Esophagus muscularis mucosa (tissue), 3 donors: ENCODE measurements at regions not wholly inside any gene's neighbourhood (a gene's known extent, or its start where the extent isn't known, plus 50 kb on each side); places are given as distances from the start of the nearest gene placed in this dataset.

Experiments
- EP300 ChIP-seq: sonication (generic); formaldehyde crosslinking; IDR thresholded peaks from one replicate; pipeline ENCODE4 v1.6.1; 2017; ENCODE audit warnings: antibody characterized with exemption
- TF ChIP-seq, protein P1 (sequence below), 3 experiments: fragments of 200-600 bp in 2 of 3; fragments of 450-650 bp in 1 of 3; sonication (generic) in 2 of 3; IDR thresholded peaks; one replicate each; pipeline ENCODE4 v1.5.1; 2017 to 2019; ENCODE audit warnings: antibody characterized with exemption in 3 of 3, mild to moderate bottlenecking in 2 of 3, moderate library complexity in 1 of 3

DNA sequence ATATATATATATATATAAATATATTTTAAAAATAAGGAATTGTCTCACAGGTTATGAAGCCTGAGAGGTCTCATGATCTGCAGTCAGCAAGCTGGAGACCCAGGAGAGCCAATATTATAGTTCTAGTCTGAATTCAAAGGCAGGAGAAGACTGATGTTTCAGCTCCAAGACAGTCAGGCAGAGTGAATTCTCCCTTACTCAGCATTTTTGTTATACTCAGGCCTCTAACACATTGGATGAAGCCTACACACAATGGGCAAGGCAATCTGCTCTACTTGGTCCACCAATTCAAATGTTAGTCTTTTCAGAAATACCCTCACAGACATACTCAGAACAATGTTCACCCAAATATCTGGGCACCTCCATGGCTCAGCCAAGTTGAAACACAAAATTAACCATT, 157.2 kb downstream of the GOLIM4 start:
- TF ChIP-seq EP300, result no peak
- TF ChIP-seq, protein P1, sequence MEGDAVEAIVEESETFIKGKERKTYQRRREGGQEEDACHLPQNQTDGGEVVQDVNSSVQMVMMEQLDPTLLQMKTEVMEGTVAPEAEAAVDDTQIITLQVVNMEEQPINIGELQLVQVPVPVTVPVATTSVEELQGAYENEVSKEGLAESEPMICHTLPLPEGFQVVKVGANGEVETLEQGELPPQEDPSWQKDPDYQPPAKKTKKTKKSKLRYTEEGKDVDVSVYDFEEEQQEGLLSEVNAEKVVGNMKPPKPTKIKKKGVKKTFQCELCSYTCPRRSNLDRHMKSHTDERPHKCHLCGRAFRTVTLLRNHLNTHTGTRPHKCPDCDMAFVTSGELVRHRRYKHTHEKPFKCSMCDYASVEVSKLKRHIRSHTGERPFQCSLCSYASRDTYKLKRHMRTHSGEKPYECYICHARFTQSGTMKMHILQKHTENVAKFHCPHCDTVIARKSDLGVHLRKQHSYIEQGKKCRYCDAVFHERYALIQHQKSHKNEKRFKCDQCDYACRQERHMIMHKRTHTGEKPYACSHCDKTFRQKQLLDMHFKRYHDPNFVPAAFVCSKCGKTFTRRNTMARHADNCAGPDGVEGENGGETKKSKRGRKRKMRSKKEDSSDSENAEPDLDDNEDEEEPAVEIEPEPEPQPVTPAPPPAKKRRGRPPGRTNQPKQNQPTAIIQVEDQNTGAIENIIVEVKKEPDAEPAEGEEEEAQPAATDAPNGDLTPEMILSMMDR (IDR thresholded peaks at IDR 0.05), result no peak
